NCI-H510A treated with DMSO at 0.1 percent for 48 hours (cell line): ENCODE measurements at regions not wholly inside any gene's neighbourhood (a gene's known extent, or its start where the extent isn't known, plus 50 kb on each side); places are given as distances from the start of the nearest gene placed in this dataset.
"Not testable (repeated sequence)": the region's sequence is repeated elsewhere in the genome, so short reads cannot be mapped to it uniquely, and the experiment has no call there.

Source experiments
- DNase-seq: peaks from one replicate; lab custom pipeline; 2025; lab: John Stamatoyannopoulos, UW

DNA sequence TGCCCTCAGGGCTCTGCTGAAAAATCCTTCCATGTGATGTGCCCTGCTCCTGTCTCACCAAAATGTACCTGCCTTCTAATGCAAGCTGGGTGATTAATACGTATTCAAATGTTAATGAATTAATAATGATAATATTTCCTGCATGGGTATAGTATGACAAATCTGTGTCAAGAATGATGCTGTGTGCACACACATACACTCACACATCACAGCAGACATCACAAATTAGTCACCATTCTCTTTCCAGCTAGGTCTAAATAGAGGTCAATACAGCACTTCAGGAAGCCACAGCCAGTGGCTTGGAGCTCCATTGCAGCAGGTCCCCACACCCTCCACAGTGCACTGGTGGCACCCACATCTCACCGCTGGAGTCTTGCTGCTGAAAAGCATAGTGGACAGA is 681.2 kb upstream of the NRP1 start:
- no peak for DNase-seq

DNA sequence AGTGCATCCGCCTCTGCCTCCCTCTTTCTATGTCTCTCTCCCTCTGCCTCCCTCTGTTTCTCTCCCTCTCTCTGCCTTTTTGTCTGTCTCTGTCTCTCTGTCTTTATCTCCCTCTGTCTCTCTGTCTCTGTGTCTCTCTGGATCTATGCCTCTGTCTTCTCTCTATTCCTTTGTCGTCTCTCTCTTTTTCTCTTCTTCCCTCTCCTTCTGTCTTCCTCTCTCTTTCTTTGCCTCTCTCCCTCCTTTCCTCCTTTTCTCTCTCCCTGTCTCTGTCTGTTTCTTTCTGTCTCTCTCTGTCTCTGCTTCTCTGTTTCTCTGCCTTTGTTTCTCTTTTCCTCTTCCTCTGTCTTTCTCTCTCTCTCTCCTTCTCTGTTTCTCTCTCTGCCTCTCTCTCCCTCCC is 678.8 kb upstream of the NRP1 start:
- no peak for DNase-seq

GRCh38 chr10:34010891-34011290 is 676.4 kb upstream of the NRP1 start:
- DNase-seq, result no peak

DNA sequence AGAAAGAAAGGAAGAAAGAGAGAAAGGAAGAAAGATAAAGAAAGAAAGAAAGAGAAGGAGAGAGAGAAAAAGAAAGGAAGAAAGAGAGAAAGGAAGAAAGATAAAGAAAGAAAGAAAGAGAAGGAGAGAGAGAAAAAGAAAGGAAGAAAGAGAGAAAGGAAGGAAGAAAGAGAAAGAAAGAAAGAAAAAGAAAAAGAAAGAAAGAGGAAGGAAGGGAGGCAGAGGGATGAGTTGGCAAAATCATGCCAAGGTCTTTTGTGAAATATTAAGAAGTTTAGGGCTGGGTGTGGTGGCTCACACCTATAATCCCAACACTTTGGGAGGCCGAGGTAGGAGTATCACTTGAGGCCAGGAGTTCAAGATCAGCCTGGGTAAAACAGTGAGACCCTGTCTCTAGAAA is 675.8 kb upstream of the NRP1 start:
- DNase-seq, result not testable (repeated sequence)

DNA sequence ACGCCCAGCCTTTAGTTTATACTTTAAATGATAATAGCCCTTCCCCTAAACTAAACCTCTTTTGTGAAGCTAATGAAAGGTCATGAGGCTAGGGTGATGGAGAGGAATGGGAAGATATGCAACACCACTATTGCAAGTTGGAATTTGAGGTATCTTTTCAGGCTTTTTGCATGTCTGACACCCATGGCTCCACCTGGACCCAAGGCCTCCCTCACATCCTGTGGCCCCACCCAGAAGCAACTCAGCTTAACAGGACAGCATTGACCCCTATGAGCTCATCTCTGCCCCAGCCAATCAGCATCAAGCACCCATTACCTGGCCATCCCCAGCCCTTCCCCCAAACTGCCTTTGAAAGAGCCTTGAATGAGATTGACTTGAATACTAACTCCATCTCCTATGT is 674.2 kb upstream of the NRP1 start:
- no peak for DNase-seq

DNA sequence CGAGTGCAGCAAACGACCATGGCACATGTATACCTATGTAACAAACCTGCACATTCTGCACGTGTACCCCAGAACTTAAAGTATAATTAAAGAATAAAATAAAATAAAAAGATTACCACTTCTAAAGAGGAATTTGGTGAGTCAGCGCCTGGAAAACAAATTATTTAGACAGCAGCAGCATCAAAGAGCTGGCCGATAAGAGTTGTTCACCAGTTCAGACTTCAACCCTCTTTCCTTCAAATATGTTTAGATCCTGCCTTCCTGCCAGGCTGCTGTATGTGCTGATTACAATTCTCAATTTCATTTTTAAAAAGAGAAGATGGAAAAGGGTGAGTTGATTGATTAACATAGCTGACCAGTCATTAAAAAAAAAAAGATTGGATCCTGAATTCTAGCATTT is 672.0 kb upstream of the NRP1 start:
- DNase-seq, result no peak

DNA sequence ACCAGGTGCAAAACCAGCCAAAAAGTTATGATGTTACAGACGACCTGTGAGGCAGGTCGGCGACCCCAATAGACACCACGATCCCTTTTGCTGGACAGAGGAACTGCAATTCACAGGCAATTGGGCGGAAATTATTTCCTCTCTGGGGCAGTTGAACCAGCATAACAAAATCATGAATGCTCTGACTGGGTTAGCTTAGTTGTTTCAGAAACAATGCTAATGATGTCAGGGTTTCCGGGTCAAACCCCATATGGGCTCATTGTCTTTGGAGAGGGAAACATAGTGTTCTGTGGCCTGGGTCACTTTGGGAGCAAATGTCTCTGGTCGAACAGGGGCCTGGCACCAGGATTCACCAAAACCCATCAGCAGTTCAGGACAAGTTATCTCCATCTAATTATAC is 669.1 kb upstream of the NRP1 start:
- no peak for DNase-seq

DNA sequence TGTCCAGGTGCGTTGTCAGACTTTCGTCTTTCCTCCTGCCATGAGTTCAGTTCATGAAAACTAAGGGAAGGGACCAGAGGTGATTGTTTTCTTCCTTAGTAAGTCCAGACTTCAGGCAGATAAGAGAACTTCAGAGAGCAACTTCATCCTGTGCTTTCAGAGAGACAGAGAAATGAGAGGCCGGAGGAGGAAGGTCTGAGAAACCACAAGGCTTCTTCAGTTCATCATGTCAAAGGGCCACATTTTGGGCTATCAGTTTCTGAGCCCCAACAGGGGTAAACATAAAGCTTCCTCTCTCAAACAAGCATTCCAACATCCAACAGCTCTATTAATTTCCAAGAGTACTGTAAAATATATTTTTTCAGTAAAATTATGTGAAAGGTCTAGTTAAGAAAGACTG is 668.4 kb upstream of the NRP1 start:
- no peak for DNase-seq

- DNase-seq, result no peak
Measured at GRCh38 chr10:34001831-34002230, 667.4 kb upstream of the NRP1 start.

- peak; percentile 24 for DNase-seq
Measured at GRCh38 chr10:34001087-34001580, 666.7 kb upstream of the NRP1 start.

DNA sequence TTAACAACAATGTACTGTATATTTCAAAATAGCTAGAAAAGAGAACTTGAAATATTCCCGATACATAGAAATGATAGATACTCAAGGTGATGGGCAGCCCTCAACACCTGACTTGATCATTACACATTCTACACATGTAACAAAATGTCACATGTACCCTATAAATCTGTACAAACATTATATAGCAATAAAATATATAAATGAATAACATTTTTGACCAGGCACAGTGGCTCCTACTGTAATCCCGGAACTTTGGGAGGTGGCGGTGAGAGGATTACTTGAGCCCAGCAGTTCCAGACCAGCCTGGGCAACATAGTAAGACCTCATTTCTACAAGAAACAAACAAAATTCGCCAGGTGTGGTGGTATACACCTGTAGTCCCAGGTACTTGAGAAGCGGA is 659.5 kb upstream of the NRP1 start:
- no peak for DNase-seq

GRCh38 chr10:33991924-33992323 is 657.5 kb upstream of the NRP1 start:
- no peak for DNase-seq

GRCh38 chr10:33986515-33986914 is 652.0 kb upstream of the NRP1 start:
- no peak for DNase-seq

DNA sequence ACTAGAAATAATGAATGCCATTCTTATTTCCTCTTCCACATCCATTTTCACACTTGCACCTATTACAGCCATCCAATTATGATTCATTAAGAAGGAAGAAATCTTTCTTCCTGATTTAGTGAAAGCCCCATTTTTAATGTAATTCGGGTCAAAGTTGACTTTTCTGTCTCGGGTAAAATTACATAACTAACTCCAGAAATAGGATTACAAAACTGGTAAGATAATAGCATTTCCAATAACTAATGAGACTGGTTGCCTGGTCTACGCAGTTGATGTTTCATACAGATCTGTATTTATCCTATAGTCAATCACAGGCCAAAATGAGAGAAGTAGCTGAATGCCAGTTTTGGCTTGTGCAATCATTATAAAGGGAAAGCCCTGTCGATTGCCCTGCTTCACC is 651.5 kb upstream of the NRP1 start:
- DNase-seq, result no peak

DNA sequence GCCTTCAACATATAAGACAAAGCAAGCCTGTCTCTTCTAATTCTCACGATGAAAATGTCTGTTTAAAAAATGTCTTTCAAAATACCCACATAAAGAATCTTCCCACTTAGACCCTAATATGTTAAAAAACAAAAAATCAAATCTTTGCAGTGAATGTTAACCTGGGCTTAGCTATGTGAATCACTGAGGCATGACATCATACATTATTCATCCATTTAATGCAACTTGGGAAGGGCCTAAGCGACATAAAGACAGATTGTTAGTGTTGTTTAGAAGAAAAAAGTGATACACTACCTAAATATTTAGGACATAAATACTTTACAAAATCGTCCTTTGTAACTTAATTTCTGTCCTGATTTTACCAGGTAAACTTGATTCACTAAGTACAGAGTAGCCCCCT is 648.5 kb upstream of the NRP1 start:
- no peak for DNase-seq

- DNase-seq, result no peak
Measured at GRCh38 chr10:33981301-33981700, 646.8 kb upstream of the NRP1 start.

- no peak for DNase-seq
Measured at GRCh38 chr10:33979195-33979594, 644.7 kb upstream of the NRP1 start.

DNA sequence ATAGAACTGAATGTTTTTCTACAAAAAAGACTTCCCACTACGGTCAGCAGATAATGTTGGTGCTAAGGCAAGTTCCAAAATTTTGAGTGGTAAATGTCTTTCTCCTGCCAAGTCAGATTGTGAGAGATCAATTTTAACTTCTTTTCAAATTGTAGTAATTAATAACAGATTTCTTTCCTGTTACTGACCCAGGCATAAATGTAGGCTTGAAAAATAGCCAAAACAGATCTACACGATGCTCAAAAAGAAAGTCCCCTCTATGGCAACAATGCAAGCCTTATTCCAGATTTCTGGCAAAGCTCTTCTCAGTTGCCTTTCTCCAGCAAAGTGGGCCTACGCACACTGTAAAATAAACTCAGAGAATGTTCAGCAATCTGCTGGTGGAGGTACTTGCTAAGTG is 641.0 kb upstream of the NRP1 start:
- no peak for DNase-seq

- DNase-seq, result no peak
Measured at GRCh38 chr10:33974976-33975478, 640.6 kb upstream of the NRP1 start.

GRCh38 chr10:33968983-33969382 is 634.5 kb upstream of the NRP1 start:
- DNase-seq, result no peak

- DNase-seq, result no peak
Measured at GRCh38 chr10:33967606-33968120, 633.2 kb upstream of the NRP1 start.

DNA sequence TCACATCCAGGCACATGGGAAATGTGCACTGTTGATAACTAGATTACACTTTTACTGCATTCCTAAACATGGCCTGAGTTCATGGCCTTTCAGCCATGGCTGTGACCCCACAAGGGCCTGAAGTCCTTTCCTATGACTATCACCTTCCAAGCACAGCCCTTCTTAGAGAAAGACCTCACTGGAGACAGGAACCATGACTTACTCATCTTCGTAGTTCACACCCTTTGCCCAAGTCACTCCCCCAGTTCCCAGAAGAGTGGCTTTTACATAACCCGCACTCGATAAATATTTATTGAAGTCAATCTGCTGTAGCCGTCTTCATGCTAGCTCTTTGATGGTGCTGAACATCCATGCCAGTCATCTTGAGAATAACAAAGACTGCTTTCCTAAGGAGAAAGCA is 632.5 kb upstream of the NRP1 start:
- no peak for DNase-seq

DNA sequence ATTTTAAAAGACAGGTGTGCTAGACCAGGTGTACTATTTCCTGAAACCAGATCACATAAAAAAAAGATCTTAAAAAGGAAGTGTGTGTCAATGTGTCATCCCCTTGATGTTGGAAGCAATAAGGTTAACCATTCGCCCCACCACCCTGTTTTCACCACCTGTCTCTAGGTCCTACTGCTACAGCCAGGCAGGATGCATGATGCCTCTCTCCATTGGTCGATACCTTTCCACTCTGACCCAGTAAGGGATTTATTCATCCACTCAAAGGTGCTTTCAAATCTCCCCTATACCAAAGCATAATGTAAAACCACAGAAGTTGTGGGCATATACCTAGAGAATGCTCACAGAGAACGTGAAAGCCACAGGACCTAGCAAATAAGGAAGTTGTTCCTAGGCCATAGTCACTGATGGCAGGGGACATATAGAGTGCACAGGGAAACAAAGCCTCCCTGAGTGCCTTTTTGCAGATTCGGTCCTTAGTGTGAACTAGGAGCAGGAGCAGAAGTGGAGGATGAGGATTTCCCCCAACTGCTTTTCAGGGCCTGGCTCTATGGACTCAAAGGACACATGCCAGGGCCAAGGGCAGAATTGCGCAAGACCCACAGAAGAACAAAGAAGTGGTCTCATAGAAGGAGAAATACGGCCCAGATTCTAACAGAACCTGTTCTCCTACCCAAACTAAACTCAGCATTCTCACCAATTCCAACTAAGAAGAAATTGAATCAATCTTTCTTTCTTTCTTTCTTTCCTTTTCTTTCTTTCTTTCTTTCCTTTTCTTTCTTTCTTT is 631.5 kb upstream of the NRP1 start:
- no peak for DNase-seq

GRCh38 chr10:33963729-33964128 is 629.3 kb upstream of the NRP1 start:
- DNase-seq, result no peak
